GF-D8 (cell line): ENCODE measurements at regions not wholly inside any gene's neighbourhood (a gene's known extent, or its start where the extent isn't known, plus 50 kb on each side); places are given as distances from the start of the nearest gene placed in this dataset.

Source experiments
- DNase-seq: peaks from one replicate; lab custom pipeline; 2025; lab: John Stamatoyannopoulos, UW

GRCh38 chr1:112318263-112318662, 77.8 kb upstream of the CTTNBP2NL start:
- no peak for DNase-seq

GRCh38 chr1:112318698-112319370, 77.2 kb upstream of the CTTNBP2NL start:
- DNase-seq: no peak

GRCh38 chr1:112319371-112320040, 76.5 kb upstream of the CTTNBP2NL start:
- DNase-seq: no peak

GRCh38 chr1:112320058-112320457, 76.0 kb upstream of the CTTNBP2NL start:
- no peak for DNase-seq

GRCh38 chr1:112322018-112322417, 74.0 kb upstream of the CTTNBP2NL start:
- DNase-seq: peak; percentile 35

GRCh38 chr1:112322983-112323678, 72.9 kb upstream of the CTTNBP2NL start:
- no peak for DNase-seq

- no peak for DNase-seq
Measured at GRCh38 chr1:112325504-112325903, 70.5 kb upstream of the CTTNBP2NL start.

- DNase-seq: no peak
Measured at GRCh38 chr1:112328600-112328999, 67.4 kb upstream of the CTTNBP2NL start.

- no peak for DNase-seq
Measured at GRCh38 chr1:112332176-112333150, 63.6 kb upstream of the CTTNBP2NL start.

GRCh38 chr1:112335351-112335750, 60.7 kb upstream of the CTTNBP2NL start:
- DNase-seq: no peak

GRCh38 chr1:112337028-112337531, 58.9 kb upstream of the CTTNBP2NL start:
- DNase-seq: no peak

GRCh38 chr1:112341986-112342385, 54.0 kb upstream of the CTTNBP2NL start:
- no peak for DNase-seq

- no peak for DNase-seq
Measured at GRCh38 chr1:112342558-112342957, 53.5 kb upstream of the CTTNBP2NL start.

GRCh38 chr1:112344754-112345423, 51.1 kb upstream of the CTTNBP2NL start:
- DNase-seq: no peak
